Stimulated activated naive CD8-positive, alpha-beta T cell treated with anti-CD3 and anti-CD28 coated beads, Interleukin-15, Interleukin-2, amounts not matched to agents 100 U/mL and 50 U/mL, for 24 hours (primary cell): ENCODE measurements at regions not wholly inside any gene's neighbourhood (a gene's known extent, or its start where the extent isn't known, plus 50 kb on each side); places are given as distances from the start of the nearest gene placed in this dataset.

Source experiments
- ATAC-seq: fragments of 150-1000 bp; cut with Tn5 transposase; one replicate; pipeline ENCODE4 v1.10.0; 2021
- DNase-seq: peaks from one replicate; pipeline ENCODE4 v3.0.0; 2021

GRCh38 chrY:11293392-11293791 lies 1407.6 kb upstream of the USP9Y start:
- DNase-seq (no peak), ATAC-seq (no peak)

GRCh38 chrY:11334151-11334550 lies 1366.9 kb upstream of the USP9Y start:
- ATAC-seq (no peak), DNase-seq (peak; percentile 3)
